ENCODE measurements at regions not wholly inside any gene's neighbourhood (a gene's known extent, or its start where the extent isn't known, plus 50 kb on each side); places are given as distances from the start of the nearest gene placed in this dataset.

DNA sequence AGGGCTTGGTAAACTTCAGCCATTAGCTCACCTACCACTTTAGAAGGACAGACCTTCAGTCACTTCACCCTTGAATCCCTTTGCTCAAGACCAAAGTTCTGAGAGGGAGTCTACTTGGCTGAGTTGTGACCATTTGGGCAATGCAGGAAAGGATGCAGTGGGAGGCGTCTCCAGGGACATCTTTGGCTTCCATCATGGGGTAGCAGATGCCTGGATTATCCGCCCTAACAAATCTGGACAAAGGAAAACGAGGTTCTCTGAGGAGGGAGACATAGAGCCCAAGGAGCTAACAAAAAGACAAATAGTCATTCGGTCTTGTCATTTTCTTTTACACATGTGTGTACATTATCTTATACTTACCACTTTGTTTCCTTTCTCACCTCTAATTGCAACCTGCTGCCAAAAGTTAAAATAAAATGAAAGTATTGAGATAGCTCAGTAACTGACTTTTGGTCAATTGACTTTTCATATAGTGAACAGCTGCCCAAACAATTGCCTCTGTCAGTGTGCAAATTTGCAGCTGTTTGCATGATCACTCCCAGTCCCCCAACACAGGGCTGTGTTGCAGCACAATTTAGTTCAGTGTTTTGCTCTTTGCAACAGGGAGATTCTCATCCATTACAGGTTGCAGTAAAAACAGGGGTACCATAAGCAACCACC, 108.9 kb upstream of the EEF2KMT start (continued):
- TF ChIP-seq, protein P1, sequence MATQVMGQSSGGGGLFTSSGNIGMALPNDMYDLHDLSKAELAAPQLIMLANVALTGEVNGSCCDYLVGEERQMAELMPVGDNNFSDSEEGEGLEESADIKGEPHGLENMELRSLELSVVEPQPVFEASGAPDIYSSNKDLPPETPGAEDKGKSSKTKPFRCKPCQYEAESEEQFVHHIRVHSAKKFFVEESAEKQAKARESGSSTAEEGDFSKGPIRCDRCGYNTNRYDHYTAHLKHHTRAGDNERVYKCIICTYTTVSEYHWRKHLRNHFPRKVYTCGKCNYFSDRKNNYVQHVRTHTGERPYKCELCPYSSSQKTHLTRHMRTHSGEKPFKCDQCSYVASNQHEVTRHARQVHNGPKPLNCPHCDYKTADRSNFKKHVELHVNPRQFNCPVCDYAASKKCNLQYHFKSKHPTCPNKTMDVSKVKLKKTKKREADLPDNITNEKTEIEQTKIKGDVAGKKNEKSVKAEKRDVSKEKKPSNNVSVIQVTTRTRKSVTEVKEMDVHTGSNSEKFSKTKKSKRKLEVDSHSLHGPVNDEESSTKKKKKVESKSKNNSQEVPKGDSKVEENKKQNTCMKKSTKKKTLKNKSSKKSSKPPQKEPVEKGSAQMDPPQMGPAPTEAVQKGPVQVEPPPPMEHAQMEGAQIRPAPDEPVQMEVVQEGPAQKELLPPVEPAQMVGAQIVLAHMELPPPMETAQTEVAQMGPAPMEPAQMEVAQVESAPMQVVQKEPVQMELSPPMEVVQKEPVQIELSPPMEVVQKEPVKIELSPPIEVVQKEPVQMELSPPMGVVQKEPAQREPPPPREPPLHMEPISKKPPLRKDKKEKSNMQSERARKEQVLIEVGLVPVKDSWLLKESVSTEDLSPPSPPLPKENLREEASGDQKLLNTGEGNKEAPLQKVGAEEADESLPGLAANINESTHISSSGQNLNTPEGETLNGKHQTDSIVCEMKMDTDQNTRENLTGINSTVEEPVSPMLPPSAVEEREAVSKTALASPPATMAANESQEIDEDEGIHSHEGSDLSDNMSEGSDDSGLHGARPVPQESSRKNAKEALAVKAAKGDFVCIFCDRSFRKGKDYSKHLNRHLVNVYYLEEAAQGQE (IDR thresholded peaks at IDR 0.05; ENCODE audit: unreplicated experiment), result no peak

DNA sequence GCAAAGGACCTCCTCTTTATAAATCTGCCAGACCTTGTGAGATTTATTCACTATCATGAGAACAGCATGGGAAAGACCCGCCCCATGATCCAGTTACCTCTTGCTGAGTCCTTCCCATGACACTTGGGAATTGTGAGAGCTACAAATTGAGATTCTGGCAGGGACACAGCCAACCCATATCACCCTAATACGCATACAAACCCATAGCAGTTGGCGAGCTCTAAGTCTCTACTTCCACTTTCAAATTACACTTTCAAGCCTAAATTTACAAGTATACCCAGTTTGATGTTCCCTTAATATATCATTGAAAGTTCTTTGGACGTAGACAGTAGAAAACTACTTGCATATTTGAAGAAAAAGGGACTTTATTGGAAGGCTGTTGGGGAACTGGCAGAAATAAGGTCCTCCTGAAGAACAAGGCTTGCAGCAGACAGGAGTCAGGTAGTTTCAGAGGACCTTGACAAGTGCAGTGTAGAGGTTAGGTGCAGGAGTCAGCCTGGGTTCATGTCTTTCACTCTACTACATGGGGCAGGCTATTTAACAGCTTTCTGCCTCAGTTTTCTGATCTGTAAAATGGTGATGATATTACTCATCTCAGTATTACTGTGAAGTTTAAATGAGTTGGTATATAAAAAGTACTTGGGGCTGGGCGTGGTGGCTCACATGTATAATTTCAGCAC, 107.9 kb upstream of the EEF2KMT start:
- H3F3A ChIP-seq (replicated peaks; ENCODE audit: low read depth), result no peaks in the 10 kb centered on the region
- Mint-ChIP-seq H3K27ac (no peak overlapping the region), H3K4me1 (peaks cover 7% of the 10 kb centered on the region), H3K9me3 (peaks cover 17% of the 10 kb centered on the region), H3K36me3 (ENCODE audit: low read depth) (peaks cover 15% of the 10 kb centered on the region), H3K27me3 (ENCODE audit: insufficient read depth, low read depth, poor library complexity) (peaks cover 8% of the 10 kb centered on the region), H3K4me3 (no peak overlapping the region)
- H2AFZ ChIP-seq, result no peak overlapping the region
- peaks cover 5% of the 10 kb centered on the region; the same call in 1 of the 2 replicates for H3K27me3 ChIP-seq (ENCODE audit: insufficient read depth)
- no peaks in the 10 kb centered on the region for H3K9me2 ChIP-seq (ENCODE audit: insufficient read depth)
- no peak for ATAC-seq
- no peak overlapping the region for H3K27ac ChIP-seq (ENCODE audit: low read depth)
- H3K4me1 ChIP-seq (ENCODE audit: insufficient read depth), result no peaks in the 10 kb centered on the region
- DNase-seq (ENCODE audit: low spot score), result no peak
- no peaks in the 10 kb centered on the region for H4K20me1 ChIP-seq (replicated peaks; ENCODE audit: insufficient read depth)
- H3K4me3 ChIP-seq, result no peak overlapping the region
- H3K79me2 ChIP-seq (replicated peaks; ENCODE audit: insufficient read depth), result no peaks in the 10 kb centered on the region
- H3K4me2 ChIP-seq, result no peak overlapping the region
- no peaks in the 10 kb centered on the region for H3K36me3 ChIP-seq (ENCODE audit: insufficient read depth)
- TF ChIP-seq EZH2 (IDR thresholded peaks at IDR 0.05; ENCODE audit: low read depth, unreplicated experiment) (no peak), EZH2phosphoT487 (IDR thresholded peaks at IDR 0.05; ENCODE audit: unreplicated experiment) (no peak), POLR2AphosphoS5 (IDR thresholded peaks at IDR 0.05; ENCODE audit: low read depth) (no peak), NANOG (IDR thresholded peaks at IDR 0.05; ENCODE audit: borderline replicate concordance) (no peak), ZNF331 (CRISPR knock-in tag; IDR thresholded peaks at IDR 0.05; ENCODE audit: low read depth) (no peak), STAT1 (IDR thresholded peaks at IDR 0.05; ENCODE audit: unreplicated experiment) (no peak), ZNF114 (CRISPR knock-in tag; IDR thresholded peaks at IDR 0.05) (no peak)
- TF ChIP-seq, protein P1 (IDR thresholded peaks at IDR 0.05; ENCODE audit: unreplicated experiment), result no peak
- TF ChIP-seq, protein P2, sequence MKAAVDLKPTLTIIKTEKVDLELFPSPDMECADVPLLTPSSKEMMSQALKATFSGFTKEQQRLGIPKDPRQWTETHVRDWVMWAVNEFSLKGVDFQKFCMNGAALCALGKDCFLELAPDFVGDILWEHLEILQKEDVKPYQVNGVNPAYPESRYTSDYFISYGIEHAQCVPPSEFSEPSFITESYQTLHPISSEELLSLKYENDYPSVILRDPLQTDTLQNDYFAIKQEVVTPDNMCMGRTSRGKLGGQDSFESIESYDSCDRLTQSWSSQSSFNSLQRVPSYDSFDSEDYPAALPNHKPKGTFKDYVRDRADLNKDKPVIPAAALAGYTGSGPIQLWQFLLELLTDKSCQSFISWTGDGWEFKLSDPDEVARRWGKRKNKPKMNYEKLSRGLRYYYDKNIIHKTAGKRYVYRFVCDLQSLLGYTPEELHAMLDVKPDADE (IDR thresholded peaks at IDR 0.05), result no peak
